IPS-18a (cell line): ENCODE measurements at regions not wholly inside any gene's neighbourhood (a gene's known extent, or its start where the extent isn't known, plus 50 kb on each side); places are given as distances from the start of the nearest gene placed in this dataset.

Experiments
- H3K27ac ChIP-seq: one replicate; pipeline ENCODE4 v1.5.1; 2013; ENCODE audit warnings: low read length
- H3K27me3 ChIP-seq: one replicate; pipeline ENCODE4 v1.6.1; 2013; ENCODE audit warnings: mild to moderate bottlenecking, low read length; ENCODE audit not compliant: control insufficient read depth, insufficient read depth
- H3K36me3 ChIP-seq: one replicate; pipeline ENCODE4 v1.6.1; 2013; ENCODE audit warnings: low read depth, low read length; ENCODE audit not compliant: control insufficient read depth
- H3K4me1 ChIP-seq: one replicate; pipeline ENCODE4 v1.6.1; 2013; ENCODE audit warnings: low read depth, low read length; ENCODE audit not compliant: control insufficient read depth
- H3K4me3 ChIP-seq: one replicate; pipeline ENCODE4 v1.5.1; 2013; ENCODE audit warnings: low read length
- H3K9ac ChIP-seq: one replicate; pipeline ENCODE4 v1.6.1; 2013; ENCODE audit warnings: mild to moderate bottlenecking, low read length, moderate library complexity
- H3K9me3 ChIP-seq: one replicate; pipeline ENCODE4 v1.6.1; 2013; ENCODE audit warnings: low read depth, low read length; ENCODE audit not compliant: control insufficient read depth

- no peaks in the 10 kb centered on the region for H3K36me3 ChIP-seq
- no peaks in the 10 kb centered on the region for H3K4me1 ChIP-seq
- H3K9ac ChIP-seq, result no peak overlapping the region
- no peaks in the 10 kb centered on the region for H3K9me3 ChIP-seq
- H3K27me3 ChIP-seq, result no peaks in the 10 kb centered on the region
- H3K4me3 ChIP-seq, result no peak overlapping the region
- H3K27ac ChIP-seq, result no peak overlapping the region
Measured at GRCh38 chr5:82339792-82340191, 61.6 kb upstream of the RPS23 start.

GRCh38 chr5:82338771-82339373, 60.7 kb upstream of the RPS23 start:
- H3K9me3 ChIP-seq, result no peaks in the 10 kb centered on the region
- H3K27ac ChIP-seq, result no peak overlapping the region
- no peak overlapping the region for H3K9ac ChIP-seq
- H3K4me1 ChIP-seq, result no peaks in the 10 kb centered on the region
- no peaks in the 10 kb centered on the region for H3K36me3 ChIP-seq
- H3K4me3 ChIP-seq, result no peak overlapping the region
- no peaks in the 10 kb centered on the region for H3K27me3 ChIP-seq

GRCh38 chr5:82336959-82337351, 58.8 kb upstream of the RPS23 start:
- Histone ChIP-seq H3K27ac (no peak overlapping the region), H3K27me3 (no peaks in the 10 kb centered on the region), H3K4me3 (no peak overlapping the region), H3K36me3 (no peaks in the 10 kb centered on the region), H3K9me3 (no peaks in the 10 kb centered on the region), H3K9ac (no peak overlapping the region), H3K4me1 (no peaks in the 10 kb centered on the region)

DNA sequence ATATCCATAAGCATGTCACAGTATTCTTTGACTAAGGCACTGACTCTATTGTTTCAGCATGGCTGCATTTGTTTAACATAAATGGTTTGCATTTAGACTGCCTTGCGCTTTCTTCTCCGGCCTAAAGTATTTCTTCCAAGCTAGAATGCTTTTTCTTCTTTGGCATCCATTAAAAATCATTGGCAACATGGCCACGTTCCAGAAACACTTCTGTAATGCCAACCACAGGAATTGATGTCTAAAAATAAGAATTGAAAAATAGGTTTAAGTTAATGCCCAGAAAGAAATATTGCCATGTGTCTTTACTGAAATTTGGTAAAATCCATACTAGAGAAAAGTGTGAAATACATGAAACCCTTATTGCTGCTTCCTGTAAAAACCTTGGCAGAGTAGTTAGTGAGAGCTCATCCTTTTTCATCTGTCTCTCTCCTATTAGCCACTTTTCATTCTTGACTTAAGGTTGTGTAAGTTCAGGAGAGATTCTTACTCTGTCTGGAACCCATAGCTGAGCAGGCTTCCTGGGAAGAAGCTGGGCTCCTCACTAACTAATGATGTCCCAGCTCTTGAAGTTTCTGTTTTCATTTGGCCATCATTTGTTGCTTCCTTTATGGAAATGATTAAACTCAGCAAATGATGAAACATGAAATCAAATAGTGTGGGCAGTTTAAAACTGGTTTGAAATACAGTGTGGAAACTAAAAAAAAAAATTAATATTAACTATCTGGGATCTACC, 58.2 kb upstream of the RPS23 start:
- H3K27ac ChIP-seq, result no peak overlapping the region
- H3K27me3 ChIP-seq, result no peaks in the 10 kb centered on the region
- no peak overlapping the region for H3K4me3 ChIP-seq
- no peaks in the 10 kb centered on the region for H3K36me3 ChIP-seq
- no peak overlapping the region for H3K9ac ChIP-seq
- no peaks in the 10 kb centered on the region for H3K9me3 ChIP-seq
- H3K4me1 ChIP-seq, result no peaks in the 10 kb centered on the region

DNA sequence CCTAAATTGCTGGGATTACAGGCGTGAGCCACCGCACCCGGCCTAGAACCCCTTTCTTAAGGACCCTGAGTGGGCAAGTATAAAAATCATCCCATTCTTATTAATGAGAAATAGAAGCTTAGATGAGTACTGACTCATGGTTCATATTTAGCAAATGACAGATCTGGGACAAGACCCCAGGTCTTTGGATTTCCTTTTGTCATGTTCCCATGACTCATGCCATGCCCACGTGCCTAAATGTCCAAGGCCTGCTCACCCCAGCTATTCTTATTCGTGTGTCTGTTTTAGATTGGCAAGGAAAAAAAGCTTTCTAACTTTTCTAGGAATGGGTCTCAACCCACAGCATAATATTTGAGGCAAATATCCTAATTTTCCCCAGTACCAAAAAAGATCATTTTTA, 57.7 kb upstream of the RPS23 start:
- Histone ChIP-seq H3K27me3 (no peaks in the 10 kb centered on the region), H3K9ac (no peak overlapping the region)

DNA sequence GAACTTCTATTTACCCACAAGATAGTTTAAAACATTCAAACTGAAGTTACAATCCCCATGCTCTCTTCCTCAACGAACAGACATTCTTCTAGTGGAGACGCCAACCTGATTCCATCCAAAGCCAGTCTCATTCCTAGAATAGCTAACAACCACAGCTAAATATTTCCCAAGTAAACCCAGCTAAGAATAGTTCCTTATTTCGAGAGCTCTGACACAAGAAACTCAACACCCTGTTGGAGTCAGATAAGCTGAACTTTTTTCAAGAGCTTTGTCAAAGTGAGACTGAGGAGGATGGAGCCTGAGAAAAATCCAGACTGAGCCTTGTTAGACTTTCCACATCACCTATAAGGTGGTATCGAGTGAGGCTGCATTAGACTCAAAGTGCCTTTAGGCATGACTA, 56.7 kb upstream of the RPS23 start:
- no peak overlapping the region for H3K27ac ChIP-seq
- H3K36me3 ChIP-seq, result no peaks in the 10 kb centered on the region
- H3K4me1 ChIP-seq, result no peaks in the 10 kb centered on the region
- no peaks in the 10 kb centered on the region for H3K9me3 ChIP-seq
- no peak overlapping the region for H3K9ac ChIP-seq
- no peak overlapping the region for H3K4me3 ChIP-seq
- H3K27me3 ChIP-seq, result no peaks in the 10 kb centered on the region

More for the DNA sequence above, 57.7 kb upstream of the RPS23 start:
- Histone ChIP-seq H3K4me1 (no peaks in the 10 kb centered on the region), H3K9me3 (no peaks in the 10 kb centered on the region), H3K27ac (no peak overlapping the region), H3K36me3 (no peaks in the 10 kb centered on the region), H3K4me3 (no peak overlapping the region)

- H3K9ac ChIP-seq, result no peak overlapping the region
- H3K4me1 ChIP-seq, result no peaks in the 10 kb centered on the region
- no peak overlapping the region for H3K27ac ChIP-seq
- no peaks in the 10 kb centered on the region for H3K27me3 ChIP-seq
- H3K9me3 ChIP-seq, result no peaks in the 10 kb centered on the region
- H3K36me3 ChIP-seq, result no peaks in the 10 kb centered on the region
- H3K4me3 ChIP-seq, result no peak overlapping the region
Measured at GRCh38 chr5:82334085-82334692, 56.0 kb upstream of the RPS23 start.

DNA sequence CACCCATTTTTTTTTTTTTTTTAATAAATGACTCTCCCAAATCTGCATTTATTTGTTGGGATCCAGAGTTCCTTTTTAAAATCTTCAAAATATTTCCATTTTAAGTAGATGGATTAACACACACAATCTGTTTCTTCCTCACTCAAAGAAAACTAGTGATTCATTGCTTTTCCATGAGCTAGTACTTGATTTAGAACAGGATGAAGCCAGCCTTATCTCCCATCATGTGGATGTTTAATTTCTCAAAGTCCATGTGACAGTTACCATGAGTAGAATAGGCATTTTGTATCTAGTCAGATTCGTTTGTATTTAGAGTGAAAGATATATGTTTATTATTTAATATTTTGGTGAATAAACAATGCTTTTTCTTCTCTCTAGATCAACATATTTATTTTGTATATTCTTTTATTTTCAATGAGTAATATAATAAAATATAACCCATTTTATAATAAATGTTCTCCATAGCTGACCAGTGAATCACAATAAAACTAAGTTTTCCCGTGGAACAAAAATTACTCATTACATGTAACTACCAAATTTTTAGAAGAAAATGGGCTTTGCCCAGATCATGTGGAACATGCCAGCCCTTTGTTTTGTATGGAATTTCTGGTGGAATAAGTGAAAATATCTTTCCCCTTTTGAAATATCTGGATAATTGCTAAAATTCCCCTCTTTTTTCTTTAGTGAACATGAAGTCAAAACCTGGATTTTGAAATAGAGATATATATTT, 54.9 kb upstream of the RPS23 start:
- Histone ChIP-seq H3K4me1 (no peaks in the 10 kb centered on the region), H3K9me3 (no peaks in the 10 kb centered on the region), H3K27ac (no peak overlapping the region), H3K36me3 (no peaks in the 10 kb centered on the region), H3K27me3 (no peaks in the 10 kb centered on the region), H3K9ac (no peak overlapping the region), H3K4me3 (no peak overlapping the region)

GRCh38 chr5:82332064-82332855, 54.1 kb upstream of the RPS23 start:
- H3K27ac ChIP-seq, result no peak overlapping the region

DNA sequence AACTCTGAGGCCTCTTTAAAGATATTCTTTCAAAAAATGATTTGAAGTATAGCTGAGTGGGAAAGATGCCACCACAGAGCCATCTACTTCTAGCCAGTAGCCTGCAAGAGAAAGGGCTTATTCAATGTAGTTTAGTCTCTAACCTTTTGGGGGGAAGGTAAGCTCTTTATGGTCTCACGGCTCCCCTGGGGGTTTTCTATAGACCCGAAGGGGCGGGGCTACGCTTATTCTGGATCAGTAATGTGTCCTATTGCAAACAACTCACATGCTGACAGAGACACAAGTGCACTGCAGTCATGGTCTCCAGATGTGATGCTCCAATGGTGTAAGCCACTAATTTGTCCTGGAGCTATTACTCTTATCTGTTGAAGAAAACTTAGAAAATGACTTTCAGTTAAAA, 53.4 kb upstream of the RPS23 start:
- H3K9me3 ChIP-seq, result no peaks in the 10 kb centered on the region
- no peak overlapping the region for H3K9ac ChIP-seq
- no peak overlapping the region for H3K27ac ChIP-seq
- H3K4me3 ChIP-seq, result no peak overlapping the region
- H3K36me3 ChIP-seq, result no peaks in the 10 kb centered on the region
- no peaks in the 10 kb centered on the region for H3K4me1 ChIP-seq
- no peaks in the 10 kb centered on the region for H3K27me3 ChIP-seq

More at GRCh38 chr5:82332064-82332855, 54.1 kb upstream of the RPS23 start:
- Histone ChIP-seq H3K27me3 (no peaks in the 10 kb centered on the region), H3K36me3 (no peaks in the 10 kb centered on the region), H3K9me3 (no peaks in the 10 kb centered on the region), H3K9ac (no peak overlapping the region), H3K4me3 (no peak overlapping the region), H3K4me1 (no peaks in the 10 kb centered on the region)
